SU-DHL-6 (cell line): ENCODE measurements at regions not wholly inside any gene's neighbourhood (a gene's known extent, or its start where the extent isn't known, plus 50 kb on each side); places are given as distances from the start of the nearest gene placed in this dataset.

Experiments
- CTCF ChIP-seq: fragments of 200-600 bp; sonication (generic); IDR thresholded peaks from one replicate; pipeline ENCODE4 v1.5.1; 2017; ENCODE audit warnings: antibody characterized with exemption, mild to moderate bottlenecking, low read length, moderate library complexity; ENCODE audit not compliant: insufficient read depth, poor library complexity, severe bottlenecking
- EZH2phosphoT487 ChIP-seq: fragments of 200-600 bp; sonication (generic), shearing (Covaris generic); conservative IDR thresholded peaks from 2 replicates; pipeline ENCODE4 v1.6.1; 2018; ENCODE audit warnings: mild to moderate bottlenecking, antibody characterized with exemption, low read length, moderate library complexity, mixed read lengths

GRCh38 chr12:87660987-87661774, 368.0 kb downstream of the C12orf50 start:
- TF ChIP-seq CTCF (no peak), EZH2phosphoT487 (no peak)
